NCI-H2227 treated with DMSO at 0.1 percent for 48 hours (cell line): ENCODE measurements at regions not wholly inside any gene's neighbourhood (a gene's known extent, or its start where the extent isn't known, plus 50 kb on each side); places are given as distances from the start of the nearest gene placed in this dataset.
"Not testable (repeated sequence)": the region's sequence is repeated elsewhere in the genome, so short reads cannot be mapped to it uniquely, and the experiment has no call there.

ENCODE experiments used
- DNase-seq: peaks from one replicate; lab custom pipeline; 2025; lab: John Stamatoyannopoulos, UW

- no peak for DNase-seq
Observed at GRCh38 chr6:71722736-71723135, 163.6 kb upstream of the RIMS1 start.

- DNase-seq = no peak
Observed at GRCh38 chr6:71724456-71725125, 161.8 kb upstream of the RIMS1 start.

- no peak for DNase-seq
Observed at GRCh38 chr6:71725126-71725470, 161.3 kb upstream of the RIMS1 start.

- no peak for DNase-seq
Observed at GRCh38 chr6:71726121-71726520, 160.2 kb upstream of the RIMS1 start.

GRCh38 chr6:71727632-71728294 lies 158.6 kb upstream of the RIMS1 start:
- DNase-seq = no peak

- DNase-seq = no peak
Observed at GRCh38 chr6:71730284-71730683, 156.1 kb upstream of the RIMS1 start.

GRCh38 chr6:71733970-71734899 lies 152.1 kb upstream of the RIMS1 start:
- no peak for DNase-seq

- no peak for DNase-seq
Observed at GRCh38 chr6:71737953-71738352, 148.4 kb upstream of the RIMS1 start.

- no peak for DNase-seq
Observed at GRCh38 chr6:71745525-71745924, 140.8 kb upstream of the RIMS1 start.

GRCh38 chr6:71766146-71766760 lies 120.1 kb upstream of the RIMS1 start:
- DNase-seq = no peak

GRCh38 chr6:71766796-71767195 lies 119.6 kb upstream of the RIMS1 start:
- DNase-seq = no peak

GRCh38 chr6:71768356-71768755 lies 118.0 kb upstream of the RIMS1 start:
- no peak for DNase-seq

- no peak for DNase-seq
Observed at GRCh38 chr6:71808865-71809264, 77.5 kb upstream of the RIMS1 start.

- no peak for DNase-seq
Observed at GRCh38 chr6:71810880-71811279, 75.5 kb upstream of the RIMS1 start.

- no peak for DNase-seq
Observed at GRCh38 chr6:71822625-71823024, 63.7 kb upstream of the RIMS1 start.

GRCh38 chr6:71832110-71832764 lies 54.1 kb upstream of the RIMS1 start:
- DNase-seq = not testable (repeated sequence)
